HG02981 (cell line): ENCODE measurements at regions not wholly inside any gene's neighbourhood (a gene's known extent, or its start where the extent isn't known, plus 50 kb on each side); places are given as distances from the start of the nearest gene placed in this dataset.
"Not testable (repeated sequence)": the region's sequence is repeated elsewhere in the genome, so short reads cannot be mapped to it uniquely, and the experiment has no call there.

Source experiments
- ATAC-seq: cut with Tn5 transposase; IDR thresholded peaks from one replicate; pipeline ENCODE4 v1.9.1; 2021; ENCODE audit warnings: mild to moderate bottlenecking, moderate library complexity; ENCODE audit not compliant: unreplicated experiment

DNA sequence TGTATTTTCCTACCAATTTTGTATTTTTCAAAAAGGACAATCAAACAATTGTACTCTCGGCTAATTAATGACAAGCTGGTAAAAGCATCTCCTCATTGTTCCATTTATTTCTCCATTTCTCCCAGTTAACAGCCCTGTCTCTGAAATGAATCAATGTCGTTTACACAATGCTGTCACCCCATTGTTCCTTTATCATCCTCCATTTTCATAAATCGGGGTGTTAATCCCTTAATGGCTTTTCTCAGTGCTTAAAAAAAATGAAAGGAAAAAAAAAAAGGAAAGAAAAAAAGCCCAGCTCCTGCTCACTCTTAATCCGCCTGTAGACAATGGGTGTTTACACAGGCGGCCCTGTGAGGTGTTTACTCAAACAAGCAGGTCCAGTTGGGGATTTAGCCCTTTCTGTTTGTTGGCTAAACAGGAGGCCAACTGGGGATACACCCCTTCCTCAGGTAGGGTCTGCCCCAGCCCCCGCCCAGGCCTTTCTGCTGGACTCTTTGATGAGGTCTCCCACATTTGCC lies 86.8 kb upstream of the SALL1 start:
- no peak for ATAC-seq

DNA sequence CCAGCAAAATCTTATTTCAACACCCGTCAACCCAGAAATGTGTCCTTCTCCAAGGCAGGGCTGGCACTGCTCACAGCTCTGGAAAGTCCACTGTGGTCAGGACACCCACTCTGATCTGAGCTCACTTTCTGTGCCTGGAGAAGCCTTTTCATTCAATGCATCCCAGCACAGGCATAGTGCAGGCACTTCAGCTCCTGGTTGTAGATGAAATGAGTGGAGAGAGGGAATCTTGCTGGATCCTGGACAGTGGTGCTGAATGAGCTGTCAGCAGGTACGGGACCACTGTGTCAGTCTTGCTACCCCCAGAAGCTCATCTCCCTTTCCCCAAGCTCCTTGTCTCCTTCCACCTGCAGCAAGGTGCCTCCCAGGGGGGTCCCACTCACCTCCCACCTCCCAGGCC lies 86.1 kb upstream of the SALL1 start:
- ATAC-seq = no peak

DNA sequence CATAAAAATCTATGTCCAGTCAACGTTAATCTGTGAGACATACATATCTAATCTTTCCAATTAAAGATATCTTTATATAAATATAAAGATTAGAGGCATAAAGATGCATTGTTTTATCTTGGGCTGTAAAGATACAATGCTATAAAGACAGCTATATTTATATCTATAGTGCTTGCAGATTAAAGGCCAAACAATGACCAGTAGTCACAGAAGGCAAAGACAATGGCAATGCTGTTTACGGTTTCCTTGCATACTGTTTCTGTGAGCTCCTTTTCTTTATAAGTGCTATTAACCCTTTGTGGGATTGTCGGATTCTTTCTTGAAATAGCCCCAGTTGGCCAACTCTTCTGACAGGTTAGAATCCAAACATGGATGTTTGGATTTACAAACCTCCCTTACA lies 85.5 kb upstream of the SALL1 start:
- no peak for ATAC-seq

DNA sequence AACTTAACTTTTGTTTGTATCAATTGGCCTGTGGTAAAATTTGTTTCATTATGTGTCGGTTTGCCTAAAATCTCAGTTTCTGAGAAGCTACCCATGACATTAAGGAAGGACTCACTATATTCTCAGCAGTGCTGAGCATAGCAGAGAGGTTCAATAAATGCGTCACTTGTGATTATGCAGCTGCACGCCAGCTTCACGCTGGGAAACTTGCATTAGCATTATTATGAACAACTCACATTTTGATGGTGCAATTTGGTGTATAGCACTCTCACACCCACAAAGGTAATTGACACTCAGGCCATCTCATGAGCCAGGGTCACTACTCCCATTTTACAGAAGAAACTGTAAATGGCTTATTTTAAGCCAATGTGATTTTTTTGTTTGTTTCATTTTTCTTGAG lies 80.6 kb upstream of the SALL1 start:
- no peak for ATAC-seq

DNA sequence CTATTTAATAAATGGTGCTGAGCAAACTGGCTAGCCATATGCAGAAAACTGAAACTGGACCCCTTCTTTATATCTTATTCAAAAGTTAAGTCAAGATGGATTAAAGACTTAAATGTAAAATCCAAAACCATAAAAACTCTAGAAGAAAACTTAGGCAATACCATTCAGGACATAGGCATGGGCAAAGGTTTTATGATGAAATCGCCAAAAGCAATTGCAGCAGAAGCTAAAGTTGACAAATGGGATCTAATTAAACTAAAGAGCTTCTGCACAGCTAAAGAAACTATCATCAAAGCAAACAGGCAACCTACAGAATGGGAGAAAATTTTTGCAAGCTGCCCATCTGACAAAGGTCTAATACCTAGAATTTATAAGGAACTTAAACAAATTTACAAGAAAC lies 79.0 kb upstream of the SALL1 start:
- not testable (repeated sequence) for ATAC-seq

DNA sequence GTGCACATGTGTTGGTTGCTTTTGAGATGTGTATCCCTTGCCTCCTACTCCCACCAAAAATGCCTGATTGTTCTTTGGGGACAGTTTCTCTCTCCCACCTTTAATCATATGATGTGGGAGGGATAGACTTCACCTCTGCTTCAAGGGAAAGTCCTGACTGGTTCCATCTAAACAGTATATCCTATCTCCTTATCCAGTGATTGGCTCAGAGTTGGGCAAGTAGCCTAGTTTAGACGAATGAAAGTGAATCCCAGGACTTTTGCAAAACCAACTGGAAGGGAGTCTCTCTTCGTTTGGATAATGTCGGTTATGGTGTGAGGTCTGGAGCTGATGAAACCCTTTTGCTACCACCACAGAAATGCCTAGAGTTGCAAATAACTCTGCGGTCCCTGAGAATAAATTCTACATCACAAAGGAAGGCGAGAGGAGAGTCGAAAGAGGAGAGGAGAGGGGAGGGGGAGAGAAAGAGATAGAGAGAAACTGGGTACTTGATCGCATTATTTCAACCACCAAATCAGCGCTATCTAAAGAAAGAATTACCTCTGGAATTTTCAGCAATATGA lies 77.1 kb upstream of the SALL1 start:
- ATAC-seq = no peak

DNA sequence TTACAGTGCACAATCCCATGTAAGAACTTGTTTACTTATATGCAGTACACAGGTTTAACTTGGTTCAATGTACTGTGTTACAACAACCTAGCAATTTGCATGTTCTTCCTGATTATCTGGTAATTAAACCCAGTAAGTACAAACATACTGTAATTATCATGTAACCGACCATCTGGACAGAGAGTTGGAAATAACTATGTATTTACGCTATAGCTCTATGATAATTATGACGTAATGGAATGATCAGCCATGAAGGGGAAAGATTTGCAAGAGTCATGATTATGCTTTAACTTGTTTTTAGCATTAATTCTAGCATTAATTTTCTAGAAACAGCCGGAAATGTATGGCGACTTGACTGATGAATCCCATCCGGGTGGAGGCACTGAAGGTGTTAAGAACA lies 74.8 kb upstream of the SALL1 start:
- ATAC-seq = no peak

DNA sequence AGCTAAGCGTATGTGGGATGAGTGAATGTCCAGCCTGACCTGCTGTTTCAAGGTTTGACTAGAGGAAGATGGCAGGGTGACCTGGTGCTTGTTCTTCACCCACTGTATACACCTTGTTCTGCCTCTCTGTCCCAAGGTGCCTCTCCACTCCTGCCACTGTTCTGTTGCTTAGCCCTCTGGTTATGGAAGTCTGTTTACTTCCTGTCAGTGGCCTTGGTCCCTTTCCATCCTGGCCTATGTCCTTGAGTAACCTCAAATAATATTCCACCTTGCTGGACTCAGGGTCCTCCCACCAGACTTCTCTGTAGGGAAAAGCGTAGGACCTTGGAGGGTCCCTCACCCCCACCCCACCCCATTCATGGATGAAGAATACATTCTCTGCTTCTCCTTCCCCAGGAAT lies 73.2 kb upstream of the SALL1 start:
- no peak for ATAC-seq

DNA sequence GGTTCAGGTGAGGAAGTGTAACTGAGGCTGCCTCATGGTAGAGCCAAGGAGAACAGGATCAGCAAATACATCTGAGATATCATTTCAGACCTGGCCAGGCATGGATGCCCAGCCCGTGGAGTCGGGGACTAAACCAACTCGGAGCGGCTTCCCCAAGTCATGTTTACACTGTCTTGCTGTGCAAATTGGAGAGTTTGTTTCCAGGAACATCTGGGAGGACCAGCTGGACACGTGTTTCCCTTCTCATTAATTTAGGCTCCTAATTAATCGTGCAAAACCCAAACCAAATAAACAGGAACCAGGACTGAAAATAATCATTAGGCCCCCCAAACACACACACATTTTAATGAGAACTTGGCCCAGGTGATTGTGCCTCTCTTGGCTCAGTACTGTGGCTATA lies 70.9 kb upstream of the SALL1 start:
- ATAC-seq = no peak

DNA sequence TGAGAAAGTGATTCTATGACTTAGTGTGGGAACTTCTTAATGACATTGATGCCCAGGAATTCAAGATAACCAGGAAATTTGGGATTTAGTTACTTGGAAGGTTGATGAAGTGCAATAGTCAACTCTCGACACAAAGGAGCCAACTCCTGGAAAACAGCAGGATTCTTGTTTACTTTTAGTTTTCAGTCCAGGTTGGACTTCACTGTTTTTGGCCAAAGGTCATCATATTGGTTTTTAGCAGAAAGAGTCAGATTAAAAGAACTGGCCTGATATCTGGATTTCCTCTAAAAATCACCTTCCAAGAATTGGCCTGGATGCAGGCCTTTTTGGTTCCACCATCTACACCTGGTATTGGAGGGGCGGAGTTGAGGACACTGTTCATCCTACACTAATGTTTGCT lies 60.1 kb upstream of the SALL1 start:
- ATAC-seq = no peak

DNA sequence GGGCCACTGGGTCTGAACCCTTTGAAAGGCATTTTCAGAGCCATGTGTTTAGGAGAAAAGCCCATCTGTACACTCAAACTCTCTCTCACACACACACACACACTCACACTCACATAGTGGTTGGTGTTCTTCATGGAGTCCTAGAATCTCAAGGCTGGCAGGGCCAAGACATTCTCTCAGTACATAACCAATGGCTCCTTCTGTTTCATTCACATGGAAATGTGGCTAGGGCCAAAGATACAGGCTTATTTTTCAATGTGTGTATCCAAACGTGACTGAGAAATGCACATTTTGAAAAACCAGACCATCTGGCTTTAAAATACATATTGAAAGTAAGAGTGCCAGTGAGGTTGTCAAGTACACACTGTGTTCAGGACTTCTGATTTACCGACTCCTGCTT lies 59.0 kb upstream of the SALL1 start:
- ATAC-seq = no peak

DNA sequence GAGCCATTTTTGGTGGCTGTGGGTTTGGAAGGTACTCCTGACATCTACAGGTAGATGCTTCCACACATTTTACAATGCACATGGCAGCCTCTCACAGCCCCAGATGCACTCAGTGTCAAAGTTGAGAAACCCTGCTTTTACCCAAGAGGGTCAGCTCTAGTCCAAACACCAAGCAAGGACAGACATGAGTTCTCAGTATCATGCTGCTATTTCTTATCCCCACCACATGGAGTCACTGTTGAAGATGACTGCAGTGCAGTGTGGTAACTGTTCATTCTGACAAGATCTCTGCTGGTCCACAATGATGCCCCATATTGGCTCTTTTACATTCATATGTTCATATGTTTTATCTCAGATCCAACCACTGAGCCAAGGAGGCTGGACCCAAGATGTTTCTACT lies 50.5 kb upstream of the SALL1 start:
- ATAC-seq = no peak
